ENCODE measurements at regions not wholly inside any gene's neighbourhood (a gene's known extent, or its start where the extent isn't known, plus 50 kb on each side); places are given as distances from the start of the nearest gene placed in this dataset.

DNA sequence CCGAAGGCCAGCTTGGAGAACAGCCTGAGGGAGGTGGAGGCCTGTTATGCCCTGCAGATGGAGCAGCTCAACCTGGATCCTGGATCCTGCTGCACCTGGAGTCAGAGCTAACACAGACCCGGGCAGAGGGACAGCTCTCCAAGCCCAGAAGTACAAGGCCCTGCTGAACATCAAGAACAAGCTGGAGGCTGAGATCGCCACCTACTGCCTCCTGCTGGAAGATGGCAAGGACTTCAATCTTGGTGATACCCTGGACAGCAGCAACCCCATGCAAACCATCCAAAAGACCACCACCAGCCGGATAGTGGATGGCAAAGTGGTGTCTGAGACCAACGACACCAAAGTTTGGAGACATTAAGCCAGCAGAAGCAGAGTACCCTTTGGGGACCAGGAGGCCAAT, 223.5 kb upstream of the ID4 start:
- TF ChIP-seq, protein P1, sequence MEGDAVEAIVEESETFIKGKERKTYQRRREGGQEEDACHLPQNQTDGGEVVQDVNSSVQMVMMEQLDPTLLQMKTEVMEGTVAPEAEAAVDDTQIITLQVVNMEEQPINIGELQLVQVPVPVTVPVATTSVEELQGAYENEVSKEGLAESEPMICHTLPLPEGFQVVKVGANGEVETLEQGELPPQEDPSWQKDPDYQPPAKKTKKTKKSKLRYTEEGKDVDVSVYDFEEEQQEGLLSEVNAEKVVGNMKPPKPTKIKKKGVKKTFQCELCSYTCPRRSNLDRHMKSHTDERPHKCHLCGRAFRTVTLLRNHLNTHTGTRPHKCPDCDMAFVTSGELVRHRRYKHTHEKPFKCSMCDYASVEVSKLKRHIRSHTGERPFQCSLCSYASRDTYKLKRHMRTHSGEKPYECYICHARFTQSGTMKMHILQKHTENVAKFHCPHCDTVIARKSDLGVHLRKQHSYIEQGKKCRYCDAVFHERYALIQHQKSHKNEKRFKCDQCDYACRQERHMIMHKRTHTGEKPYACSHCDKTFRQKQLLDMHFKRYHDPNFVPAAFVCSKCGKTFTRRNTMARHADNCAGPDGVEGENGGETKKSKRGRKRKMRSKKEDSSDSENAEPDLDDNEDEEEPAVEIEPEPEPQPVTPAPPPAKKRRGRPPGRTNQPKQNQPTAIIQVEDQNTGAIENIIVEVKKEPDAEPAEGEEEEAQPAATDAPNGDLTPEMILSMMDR (IDR thresholded peaks at IDR 0.05; ENCODE audit: low read depth, low read length) = peak; percentile 16
- no peak for TF ChIP-seq POLR2A (IDR thresholded peaks at IDR 0.05; ENCODE audit: extremely low read depth, insufficient read length)
